ENCODE measurements at regions not wholly inside any gene's neighbourhood (a gene's known extent, or its start where the extent isn't known, plus 50 kb on each side); places are given as distances from the start of the nearest gene placed in this dataset.

DNA sequence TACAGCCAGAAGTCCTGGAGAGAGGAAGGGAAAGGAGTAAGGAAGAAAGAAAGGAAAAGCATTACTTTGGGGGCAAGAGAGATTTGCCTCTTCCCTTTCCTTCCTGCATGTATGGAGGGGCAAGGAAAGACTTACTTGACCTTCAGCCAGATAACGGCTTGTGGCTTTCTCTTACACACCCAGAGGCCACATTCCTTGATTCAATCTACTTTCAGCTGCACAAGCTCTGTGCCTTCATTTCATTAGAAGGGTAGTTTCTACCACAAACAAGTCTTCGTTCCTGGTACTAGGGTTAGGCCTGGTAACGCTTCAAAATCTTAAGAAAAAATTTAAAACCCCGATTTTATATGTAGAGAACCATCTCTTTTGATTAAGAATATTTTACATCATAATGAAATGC is 835.9 kb downstream of the TUSC7 start:
- no peak for TF ChIP-seq CTCF (conservative IDR thresholded peaks at IDR 0.05)
- TF ChIP-seq EZH2 (IDR thresholded peaks at IDR 0.05; ENCODE audit: low read depth) = no peak

All from PC-9 (cell line).